ENCODE measurements at regions not wholly inside any gene's neighbourhood (a gene's known extent, or its start where the extent isn't known, plus 50 kb on each side); places are given as distances from the start of the nearest gene placed in this dataset.

DNA sequence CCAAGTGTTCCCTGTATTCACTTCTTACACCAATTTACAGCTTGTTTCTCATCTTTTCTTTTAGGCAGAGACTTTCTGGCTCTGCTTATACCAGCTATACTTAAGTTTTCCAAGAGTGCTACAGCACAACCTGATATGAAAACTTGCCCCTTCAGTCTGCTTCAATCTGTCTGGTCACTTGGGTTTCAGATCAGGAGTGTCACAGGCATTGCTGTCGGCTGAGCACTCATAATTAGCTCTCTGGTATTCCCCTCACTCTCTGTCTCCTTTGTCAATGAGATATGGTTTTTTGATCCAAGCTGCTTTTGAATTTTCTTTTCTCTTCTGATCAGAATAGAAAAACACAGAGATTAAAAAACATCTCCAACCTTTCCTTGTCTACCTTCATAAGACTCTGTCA lies 194.9 kb upstream of the UMPS start:
- no peak for DNase-seq (ENCODE audit: extremely low spot score, unreplicated experiment)

DNA sequence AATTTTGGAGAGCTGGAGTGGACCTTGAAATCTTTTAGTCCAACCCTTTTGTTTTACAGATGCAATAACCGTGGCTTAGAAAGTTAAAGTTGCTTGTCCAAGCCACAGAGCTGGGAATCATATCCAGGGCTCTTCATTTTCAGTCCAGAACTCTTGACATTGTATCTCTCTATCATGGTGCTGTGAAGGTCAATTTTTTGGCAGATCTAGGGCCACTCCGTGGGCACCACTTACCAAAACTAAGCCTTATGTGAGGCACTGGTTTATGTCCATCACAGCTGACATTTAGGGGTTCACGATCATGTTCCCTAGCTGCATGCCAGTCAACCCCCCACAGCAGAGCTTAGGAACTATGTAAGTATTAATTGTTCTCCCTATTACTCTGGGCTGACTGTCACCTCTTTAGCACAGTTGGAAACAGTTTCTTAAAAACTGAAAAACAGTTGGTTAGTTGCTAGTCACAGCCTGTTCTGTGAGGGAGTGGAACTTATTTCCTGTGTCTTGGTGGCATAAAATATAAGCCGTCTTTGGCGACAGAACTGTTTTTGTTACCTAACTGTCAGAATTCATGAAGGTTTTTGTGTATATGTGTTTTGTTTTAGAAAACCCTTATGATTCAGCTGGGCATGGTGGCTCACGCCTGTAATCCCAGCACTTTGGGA lies 189.6 kb upstream of the UMPS start:
- no peaks in the 10 kb centered on the region for H3K36me3 Mint-ChIP-seq (ENCODE audit: unreplicated experiment)
- DNase-seq (ENCODE audit: extremely low spot score, unreplicated experiment), result no peak
- H3K27ac Mint-ChIP-seq (ENCODE audit: unreplicated experiment), result no peak overlapping the region
- no peak overlapping the region for H3K4me3 Mint-ChIP-seq (ENCODE audit: unreplicated experiment)
- TF ChIP-seq CTCF (IDR thresholded peaks at IDR 0.05), result no peak
- H3K9me3 Mint-ChIP-seq (ENCODE audit: unreplicated experiment), result no peaks in the 10 kb centered on the region
- H3K4me1 Mint-ChIP-seq (ENCODE audit: unreplicated experiment), result no peaks in the 10 kb centered on the region
- peaks cover 10% of the 10 kb centered on the region for H3K27me3 Mint-ChIP-seq (ENCODE audit: unreplicated experiment)

More for the DNA sequence above, 194.9 kb upstream of the UMPS start:
- Mint-ChIP-seq H3K27me3 (ENCODE audit: unreplicated experiment) (peaks cover 15% of the 10 kb centered on the region), H3K36me3 (ENCODE audit: unreplicated experiment) (no peaks in the 10 kb centered on the region), H3K27ac (ENCODE audit: unreplicated experiment) (no peak overlapping the region), H3K9me3 (ENCODE audit: unreplicated experiment) (no peaks in the 10 kb centered on the region), H3K4me3 (ENCODE audit: unreplicated experiment) (no peak overlapping the region), H3K4me1 (ENCODE audit: unreplicated experiment) (no peaks in the 10 kb centered on the region)
- no peak for TF ChIP-seq CTCF (IDR thresholded peaks at IDR 0.05)

DNA sequence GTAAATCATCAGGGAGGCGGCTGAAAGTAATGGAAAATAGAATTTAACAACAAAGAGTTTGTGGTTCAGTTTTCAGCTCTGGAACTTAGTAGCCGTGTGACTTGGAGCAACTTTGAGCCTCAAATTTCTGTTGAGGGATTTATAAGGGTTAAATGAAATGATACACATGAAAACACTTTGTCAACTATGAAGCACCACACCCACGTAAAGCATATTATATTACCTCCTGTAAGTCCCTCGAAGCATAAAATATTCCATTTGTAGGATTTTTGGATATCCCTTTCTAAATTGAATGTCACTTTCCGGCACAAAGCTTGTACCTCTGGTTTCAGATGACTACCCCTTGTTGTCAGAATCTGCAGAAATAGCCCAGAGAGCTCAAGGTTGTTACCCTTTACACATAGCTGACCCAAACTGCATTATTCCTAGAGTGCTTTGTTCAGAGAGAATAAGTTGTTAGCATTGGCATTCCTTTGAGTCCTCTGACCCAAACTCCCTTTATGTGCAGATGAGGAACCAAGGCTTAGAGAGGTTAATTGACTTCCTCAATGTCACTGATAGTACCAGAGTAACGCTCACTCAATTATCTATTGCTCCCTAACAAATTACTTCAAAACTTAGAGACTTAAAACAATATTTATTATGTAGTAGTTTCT lies 187.9 kb upstream of the UMPS start:
- DNase-seq (ENCODE audit: extremely low spot score, unreplicated experiment), result no peak
- H3K36me3 Mint-ChIP-seq (ENCODE audit: unreplicated experiment), result no peaks in the 10 kb centered on the region

DNA sequence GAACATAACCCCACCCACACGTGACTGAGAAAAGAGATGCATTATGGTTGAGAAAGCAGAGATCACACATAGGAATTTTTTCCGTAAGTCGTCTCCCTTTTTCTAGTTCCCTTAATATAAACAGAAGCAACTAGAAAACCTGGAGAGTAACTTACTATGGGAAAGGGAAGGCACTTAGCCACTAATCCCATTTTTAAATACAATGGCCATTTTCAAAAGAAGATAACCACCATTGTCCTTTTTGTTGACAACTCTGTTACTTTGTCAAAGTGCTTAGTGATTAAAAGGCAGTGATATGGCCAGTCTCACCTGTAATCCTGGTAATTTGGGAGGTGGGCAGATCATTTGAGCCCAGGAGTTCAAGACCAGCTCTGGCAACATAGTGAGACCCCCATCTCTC lies 184.4 kb upstream of the UMPS start:
- no peak for TF ChIP-seq CTCF (IDR thresholded peaks at IDR 0.05)
- DNase-seq (ENCODE audit: extremely low spot score, unreplicated experiment), result no peak
- no peak overlapping the region for H3K27ac Mint-ChIP-seq (ENCODE audit: unreplicated experiment)
- no peak overlapping the region for H3K4me3 Mint-ChIP-seq (ENCODE audit: unreplicated experiment)
- peaks cover 10% of the 10 kb centered on the region for H3K27me3 Mint-ChIP-seq (ENCODE audit: unreplicated experiment)
- no peaks in the 10 kb centered on the region for H3K36me3 Mint-ChIP-seq (ENCODE audit: unreplicated experiment)
- no peaks in the 10 kb centered on the region for H3K9me3 Mint-ChIP-seq (ENCODE audit: unreplicated experiment)
- no peaks in the 10 kb centered on the region for H3K4me1 Mint-ChIP-seq (ENCODE audit: unreplicated experiment)

More for the DNA sequence above, 187.9 kb upstream of the UMPS start:
- TF ChIP-seq CTCF (IDR thresholded peaks at IDR 0.05), result no peak
- Mint-ChIP-seq H3K27me3 (ENCODE audit: unreplicated experiment) (peaks cover 11% of the 10 kb centered on the region), H3K4me1 (ENCODE audit: unreplicated experiment) (no peaks in the 10 kb centered on the region), H3K4me3 (ENCODE audit: unreplicated experiment) (no peak overlapping the region), H3K9me3 (ENCODE audit: unreplicated experiment) (no peaks in the 10 kb centered on the region), H3K27ac (ENCODE audit: unreplicated experiment) (no peak overlapping the region)

DNA sequence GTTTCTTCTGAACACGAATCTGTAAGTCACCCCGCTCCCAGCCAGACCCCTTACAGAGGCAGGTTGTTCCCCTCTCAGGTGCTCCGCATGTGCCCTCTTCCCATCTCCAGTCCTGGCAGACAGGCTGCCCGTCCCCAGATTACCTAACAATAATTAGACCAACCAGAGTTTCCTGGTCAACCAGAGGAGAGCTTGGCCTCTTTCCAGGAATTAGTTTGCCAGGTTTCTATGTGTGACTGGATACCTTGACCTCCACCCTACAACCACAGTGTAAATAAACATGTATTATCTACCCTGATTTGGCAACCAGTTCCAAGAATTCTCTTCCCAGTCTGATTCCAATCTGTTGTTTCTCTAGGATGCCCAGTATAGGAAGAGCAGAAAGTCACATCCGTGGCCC lies 178.0 kb upstream of the UMPS start:
- no peak for TF ChIP-seq CTCF (IDR thresholded peaks at IDR 0.05)
- H3K4me1 Mint-ChIP-seq (ENCODE audit: unreplicated experiment), result peaks cover 4% of the 10 kb centered on the region
- H3K36me3 Mint-ChIP-seq (ENCODE audit: unreplicated experiment), result no peaks in the 10 kb centered on the region
- DNase-seq (ENCODE audit: extremely low spot score, unreplicated experiment), result no peak
- no peak overlapping the region for H3K27ac Mint-ChIP-seq (ENCODE audit: unreplicated experiment)
- H3K9me3 Mint-ChIP-seq (ENCODE audit: unreplicated experiment), result no peaks in the 10 kb centered on the region
- H3K27me3 Mint-ChIP-seq (ENCODE audit: unreplicated experiment), result peaks cover 10% of the 10 kb centered on the region
- H3K4me3 Mint-ChIP-seq (ENCODE audit: unreplicated experiment), result no peak overlapping the region

All from osteocyte (in vitro differentiated cells).